ENCODE measurements at regions not wholly inside any gene's neighbourhood (a gene's known extent, or its start where the extent isn't known, plus 50 kb on each side); places are given as distances from the start of the nearest gene placed in this dataset.

DNA sequence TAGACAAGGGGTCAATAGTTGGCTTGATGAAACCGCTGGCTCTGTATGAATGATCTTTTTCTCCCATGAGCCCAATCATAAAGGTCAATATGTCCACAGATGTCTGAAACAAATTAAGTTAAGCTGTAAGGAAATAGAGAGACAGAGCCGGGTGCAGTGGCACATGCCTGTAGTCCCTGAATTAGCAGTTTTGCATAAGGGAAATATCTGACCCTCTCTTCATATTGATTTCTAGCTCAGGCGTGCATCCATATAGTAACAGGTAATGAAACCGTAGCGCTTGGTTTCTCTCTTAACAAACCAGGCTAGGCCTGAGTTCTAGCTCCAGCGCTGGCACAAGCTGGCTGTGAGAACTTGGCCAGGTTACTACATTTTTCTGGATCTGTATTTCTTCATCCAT is 118.1 kb upstream of the ERCC6L2 start:
- intact Hi-C loops (cut with micrococcal nuclease) = no loop called here

DNA sequence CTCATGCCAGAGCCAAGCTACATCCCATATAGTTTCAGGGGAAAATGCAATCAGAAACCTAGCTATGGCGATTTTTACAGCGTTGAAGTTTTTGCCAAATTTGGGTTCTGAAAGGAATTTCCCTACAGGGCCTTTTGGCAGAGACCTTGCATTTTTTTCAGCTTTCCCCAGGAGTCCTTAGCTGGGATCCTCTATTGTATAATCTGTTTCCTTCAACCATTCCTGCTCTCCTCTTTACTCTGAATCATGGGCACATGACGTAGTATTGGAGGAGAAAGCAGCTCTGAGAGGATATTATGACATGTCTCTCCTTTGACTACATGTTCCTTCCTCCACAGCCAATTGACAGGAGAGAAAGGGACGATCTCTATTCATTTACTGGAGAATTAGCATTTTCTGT is 118.5 kb upstream of the ERCC6L2 start:
- intact Hi-C loops (cut with micrococcal nuclease) = no loop called here

DNA sequence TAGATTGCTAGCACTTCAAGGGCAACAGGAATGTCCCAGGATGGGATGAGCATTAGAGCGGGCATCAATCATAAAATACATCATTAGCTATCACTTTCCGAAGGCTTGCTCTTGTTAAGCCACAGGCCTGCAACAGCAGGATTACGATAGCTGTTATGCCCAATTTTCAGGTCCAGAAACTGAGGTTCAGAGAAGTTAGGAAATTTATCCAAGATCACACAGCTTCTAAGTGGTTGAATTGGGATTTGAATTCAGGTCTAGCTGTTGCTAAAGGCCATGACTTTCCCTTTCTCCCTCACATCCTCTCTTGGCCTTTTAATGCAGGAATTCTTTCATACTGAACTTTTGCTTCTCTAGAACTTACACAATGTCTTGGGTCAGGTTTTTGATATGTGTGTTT is 119.4 kb upstream of the ERCC6L2 start:
- intact Hi-C loops (cut with micrococcal nuclease) = no loop called here

DNA sequence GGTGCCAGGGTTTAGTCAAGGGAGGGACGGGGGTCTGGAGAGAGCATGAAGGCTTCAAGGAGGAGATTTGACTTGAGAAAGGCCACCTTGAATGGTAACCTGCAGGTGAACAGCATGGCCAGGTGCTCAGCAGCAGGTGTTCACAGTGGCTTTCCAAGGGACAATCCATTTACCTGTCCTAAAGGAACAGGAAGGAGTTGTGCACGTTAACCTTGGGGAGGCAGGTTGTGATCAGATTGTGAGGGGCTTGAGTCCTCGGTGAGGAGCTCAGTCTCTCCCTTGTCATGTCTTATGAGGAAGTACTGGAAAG is 120.1 kb upstream of the ERCC6L2 start:
- intact Hi-C loops (cut with micrococcal nuclease) = no loop called here

DNA sequence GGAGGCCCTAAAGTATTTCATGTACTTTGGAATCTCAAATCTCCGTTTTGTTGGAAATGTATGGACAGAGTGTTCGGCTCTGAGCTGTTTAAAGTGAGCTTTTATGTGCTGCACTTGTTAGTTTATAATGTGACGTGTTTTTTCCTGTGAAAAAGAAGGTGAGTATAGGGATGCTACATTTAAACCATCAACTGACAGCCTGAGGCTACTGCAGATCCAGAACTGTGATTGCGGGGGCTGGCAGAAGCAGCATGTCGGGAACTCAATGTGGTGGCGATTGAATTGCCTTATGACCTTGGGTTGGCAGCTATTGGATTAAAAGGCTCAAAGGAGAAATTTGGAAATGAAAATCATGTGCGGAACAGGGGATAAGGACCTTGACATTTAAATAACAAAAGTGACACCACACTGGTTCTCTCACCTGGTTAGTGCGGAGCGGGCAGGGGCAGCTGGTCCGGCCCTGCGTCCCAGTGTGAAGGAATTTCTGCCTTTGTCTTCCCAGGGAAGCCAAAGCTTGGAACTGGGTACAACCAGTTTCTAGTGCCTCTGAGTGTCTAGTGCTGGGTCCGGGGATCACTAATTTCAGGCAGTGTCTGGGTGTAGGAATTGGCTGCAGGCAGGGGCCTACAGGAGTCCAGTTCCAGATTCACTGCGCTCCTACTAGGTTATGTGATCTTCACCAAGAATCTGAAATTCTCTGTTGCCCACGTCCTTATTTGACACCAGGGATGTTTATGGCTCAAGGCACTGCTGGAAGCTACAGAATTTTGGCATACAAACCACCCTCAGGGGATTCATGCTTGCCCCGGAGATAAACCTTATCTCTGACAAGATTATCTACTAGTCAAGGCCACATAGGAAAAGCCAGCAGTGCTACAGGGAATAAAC is 120.7 kb upstream of the ERCC6L2 start:
- intact Hi-C loops (cut with micrococcal nuclease) = no loop called here

DNA sequence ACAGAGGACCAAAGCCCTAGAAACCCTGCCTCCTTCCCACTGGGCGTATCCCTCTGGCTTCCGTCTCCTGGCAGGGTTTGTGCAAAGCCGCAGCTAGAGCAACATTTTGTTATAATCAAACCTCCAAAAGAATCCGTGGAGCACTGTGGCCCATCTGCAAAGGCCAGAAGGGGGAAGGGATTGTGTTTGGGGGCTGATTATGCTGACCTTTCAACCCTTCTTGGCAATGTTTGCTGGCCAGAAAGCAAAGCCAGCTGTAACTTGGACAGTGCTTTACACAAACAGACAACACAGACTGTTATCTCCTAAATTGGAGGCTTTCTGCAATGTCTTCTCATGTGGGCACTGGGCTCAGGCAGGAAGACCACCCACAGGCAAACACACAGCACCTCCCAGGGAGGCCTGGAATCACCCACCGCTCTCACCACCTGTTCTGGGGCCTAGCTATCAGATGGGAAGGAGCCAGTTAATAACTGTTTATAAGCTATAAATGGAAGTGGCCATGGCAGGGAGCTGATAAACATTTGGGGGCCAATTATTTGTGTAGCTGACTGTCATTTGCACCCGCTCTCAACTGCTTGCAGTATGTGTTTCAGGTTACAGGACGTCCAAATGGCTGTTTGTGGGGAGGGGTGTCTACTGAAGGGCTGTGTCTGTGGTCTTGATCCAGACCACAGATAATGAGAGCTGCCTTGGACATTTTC is 121.6 kb upstream of the ERCC6L2 start:
- intact Hi-C loops (cut with micrococcal nuclease) = no loop called here

DNA sequence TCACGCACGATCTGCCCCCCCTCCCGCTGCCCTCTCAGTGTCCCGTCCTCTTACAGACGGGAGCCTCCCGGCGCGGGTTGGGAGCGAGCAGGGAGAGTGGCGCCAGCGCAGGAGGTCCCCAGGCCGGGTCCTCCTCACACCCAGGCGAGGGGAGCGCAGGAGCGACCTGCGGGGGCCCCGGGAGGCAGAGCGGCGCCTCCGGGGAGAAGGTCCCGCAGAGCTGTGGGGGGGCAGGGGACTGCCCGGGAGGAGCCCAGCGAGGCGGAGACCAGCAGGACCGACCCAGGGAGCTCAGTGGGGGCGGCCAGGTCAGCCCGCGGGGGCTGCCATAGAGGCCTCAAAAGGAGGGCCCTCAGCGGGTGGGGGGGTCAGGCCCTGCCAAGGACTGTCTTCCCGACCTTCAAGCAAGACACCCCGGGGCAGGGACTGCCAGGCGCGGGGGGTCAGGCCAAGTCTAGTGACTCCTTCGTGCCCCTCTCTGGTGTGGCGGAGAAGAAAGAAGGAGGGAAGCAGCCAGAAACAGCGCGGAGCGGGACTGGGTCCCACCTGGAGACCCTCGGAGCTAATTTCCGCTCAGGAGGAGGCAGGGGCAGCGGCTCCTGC is 123.3 kb upstream of the ERCC6L2 start:
- intact Hi-C loops (cut with micrococcal nuclease) = no loop called here

DNA sequence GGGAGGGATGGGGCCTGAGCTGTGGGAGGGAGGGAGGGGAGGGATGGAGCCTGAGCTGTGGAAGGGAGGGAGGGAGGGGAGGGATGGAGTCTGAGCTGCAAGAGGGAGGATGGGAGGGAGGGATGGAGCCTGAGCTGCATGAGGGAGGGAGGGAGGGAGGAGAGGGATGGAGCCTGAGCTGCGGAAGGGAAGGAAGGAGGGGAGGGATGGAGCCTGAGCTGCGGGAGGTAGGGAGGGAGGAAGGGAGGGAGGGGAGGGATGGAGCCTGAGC is 124.0 kb upstream of the ERCC6L2 start:
- intact Hi-C loops (cut with micrococcal nuclease) = no loop called here

DNA sequence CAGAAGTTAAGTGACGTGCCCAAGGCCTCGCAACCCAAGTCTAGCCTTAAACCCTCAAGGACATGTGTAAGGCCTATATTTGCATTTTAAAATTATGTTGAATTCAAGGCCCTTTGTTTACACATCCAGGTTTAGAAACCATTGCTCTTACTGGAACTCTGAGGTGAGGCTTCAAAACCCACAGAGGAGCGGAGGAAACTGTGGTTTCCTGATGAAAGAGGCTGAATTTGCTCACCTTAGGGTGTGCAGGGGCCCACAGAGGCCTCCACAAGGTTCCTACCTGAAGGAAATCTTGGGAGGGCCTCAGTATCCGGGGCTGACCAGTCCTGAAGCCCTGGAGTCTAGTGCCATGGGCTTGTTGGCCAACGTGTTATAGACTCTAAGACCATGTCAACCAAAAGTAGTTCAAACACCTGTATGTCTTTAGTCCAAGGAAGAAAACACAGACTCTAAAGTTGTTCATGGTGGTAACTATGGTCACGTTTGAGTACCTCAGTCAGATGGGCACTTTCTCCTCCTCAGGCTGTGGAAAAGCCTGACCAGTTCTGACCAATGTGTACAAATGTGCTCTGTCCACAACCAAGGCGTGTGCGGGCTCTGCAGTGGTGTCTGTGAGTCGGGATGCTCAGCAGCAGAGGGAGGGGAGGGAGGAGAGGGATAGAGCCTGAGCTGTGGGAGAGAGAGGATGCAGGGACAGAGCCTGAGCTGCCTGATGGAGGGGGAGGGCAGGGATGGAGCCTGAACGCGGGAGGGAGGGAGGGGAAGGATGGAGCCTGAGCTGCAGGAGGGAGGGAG is 124.6 kb upstream of the ERCC6L2 start:
- intact Hi-C loops (cut with micrococcal nuclease) = loop anchor here (1.0 kb wide), 1 partner anchor 27 kb away; no protein-coding TSS in a partner anchor

DNA sequence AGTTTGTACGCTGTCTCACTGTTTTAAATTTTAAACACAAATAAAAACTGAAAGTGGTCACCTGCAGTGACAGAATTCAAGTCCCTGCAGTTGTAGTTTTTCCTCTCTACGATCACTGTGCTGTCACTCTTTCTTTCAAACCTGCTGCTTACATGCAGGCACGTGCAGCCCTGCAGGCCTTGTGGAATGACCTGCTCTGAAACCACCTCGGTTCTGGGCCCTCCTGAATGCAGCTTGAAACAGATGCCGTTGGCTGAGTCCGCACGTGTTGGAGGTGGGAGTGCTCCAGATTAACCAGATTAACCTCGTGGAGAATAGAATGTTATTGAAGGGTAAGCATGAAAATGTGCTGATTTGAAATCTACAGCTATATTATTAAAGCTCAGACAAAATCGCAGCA is 126.0 kb upstream of the ERCC6L2 start:
- intact Hi-C loops (cut with micrococcal nuclease) = no loop called here

DNA sequence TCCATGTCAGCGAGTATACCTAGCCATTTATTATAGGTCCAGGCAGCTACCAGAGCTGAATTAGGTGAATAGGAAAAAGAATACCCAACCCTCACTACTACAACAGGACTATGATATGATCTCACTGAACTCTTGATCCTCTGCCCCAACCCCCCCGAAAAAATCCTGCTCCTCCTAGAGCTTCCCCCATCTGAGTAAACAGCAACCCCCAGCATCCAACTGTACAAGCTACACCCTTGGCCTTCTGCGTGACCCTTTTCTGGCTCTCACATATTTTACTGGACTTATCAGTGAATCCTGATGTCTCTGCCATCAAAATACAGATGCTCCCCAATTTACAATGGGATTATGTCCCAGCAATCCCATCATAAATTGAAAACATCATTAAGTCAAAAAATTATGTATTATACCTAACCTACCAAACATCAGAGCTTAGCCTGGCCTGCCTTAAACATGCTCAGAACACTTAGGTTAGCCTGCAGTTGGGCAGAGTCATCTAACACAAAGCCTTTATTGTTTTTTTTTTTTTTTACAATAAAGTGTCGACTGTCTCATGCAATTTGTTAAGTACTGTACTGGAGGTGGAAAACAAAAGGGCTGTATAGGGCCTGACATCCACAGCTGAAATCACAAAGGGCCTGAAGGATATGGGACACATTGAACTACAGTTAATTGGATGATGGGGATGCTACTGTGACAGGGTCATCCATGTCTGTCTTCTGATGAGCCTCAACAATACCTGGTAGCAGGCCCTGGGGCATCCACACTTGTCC is 128.9 kb upstream of the ERCC6L2 start:
- intact Hi-C loops (cut with micrococcal nuclease) = no loop called here

DNA sequence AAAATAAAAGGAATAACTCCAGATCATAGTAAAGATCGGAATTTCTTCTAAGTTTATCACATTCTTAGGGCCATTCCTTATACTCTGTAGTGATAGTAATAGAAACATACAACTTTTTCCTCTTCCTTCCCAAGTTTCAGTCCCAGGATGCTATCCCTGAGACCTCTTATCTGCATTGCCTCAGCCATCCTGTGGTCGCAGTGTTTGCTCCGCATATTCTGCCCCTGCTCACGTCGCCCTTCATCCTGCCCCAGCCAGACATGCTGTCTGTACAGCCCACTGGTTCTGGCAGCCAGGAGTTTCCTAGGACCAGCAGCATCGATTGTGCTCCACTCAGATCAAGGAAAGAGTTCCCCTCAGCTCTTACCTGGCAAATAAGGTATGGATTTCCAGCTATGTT is 132.7 kb upstream of the ERCC6L2 start:
- intact Hi-C loops (cut with micrococcal nuclease) = no loop called here

DNA sequence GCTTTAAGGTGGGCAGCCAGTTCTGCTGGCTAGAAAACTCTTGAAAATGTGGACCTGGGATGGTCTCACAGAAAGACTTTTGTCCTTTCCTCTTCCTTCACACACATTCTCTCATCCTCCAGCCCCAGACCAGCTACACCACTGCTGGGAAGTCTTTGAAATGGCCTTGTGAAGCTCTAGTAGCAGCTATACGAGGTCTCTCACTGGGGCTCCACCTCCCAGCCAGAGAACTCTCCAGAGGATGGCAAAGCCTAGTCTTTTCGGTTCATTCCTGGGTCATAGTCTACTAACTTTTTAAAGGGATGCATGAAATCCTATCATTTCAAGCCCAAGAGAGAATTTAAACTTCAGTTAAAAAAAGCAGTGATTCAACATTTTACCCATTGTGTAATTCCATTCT is 133.9 kb upstream of the ERCC6L2 start:
- intact Hi-C loops (cut with micrococcal nuclease) = no loop called here

DNA sequence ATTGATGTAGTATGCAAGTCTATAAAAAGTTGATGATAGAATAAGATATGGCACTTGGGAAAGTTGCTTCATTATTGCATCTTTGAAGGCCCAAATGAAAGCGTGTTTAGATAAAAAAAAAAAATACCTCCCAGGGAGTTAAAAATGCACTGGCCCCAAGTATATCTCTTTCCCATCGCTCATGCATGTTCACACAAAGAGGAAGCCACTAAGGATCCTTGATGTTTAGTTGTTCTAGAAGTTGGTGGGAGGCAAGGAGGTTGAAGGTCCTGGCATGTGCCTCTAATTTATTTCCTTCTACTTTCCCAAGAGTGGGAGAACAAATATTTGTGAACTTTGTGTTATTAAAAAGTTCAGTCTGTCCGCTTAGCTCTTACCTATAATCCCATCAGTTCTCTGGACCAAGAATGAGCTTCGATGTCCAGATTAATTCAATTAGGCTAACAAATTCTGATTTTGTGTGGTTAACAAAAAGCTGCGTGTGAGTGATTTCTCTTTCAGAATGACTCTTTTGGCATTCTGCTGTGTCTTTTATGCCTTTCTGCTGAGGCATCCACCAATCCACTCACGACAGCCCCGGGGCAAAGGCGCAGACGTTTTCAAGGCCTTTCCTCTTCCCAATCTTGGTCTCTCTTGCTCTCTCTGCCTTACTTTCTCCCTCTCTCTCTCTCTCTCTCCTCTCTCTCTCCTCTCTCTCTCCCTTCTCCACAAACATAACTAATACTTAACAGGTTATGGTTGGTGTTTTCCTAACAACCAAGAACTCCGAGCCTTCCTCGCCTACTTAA is 135.1 kb upstream of the ERCC6L2 start:
- intact Hi-C loops (cut with micrococcal nuclease) = no loop called here

DNA sequence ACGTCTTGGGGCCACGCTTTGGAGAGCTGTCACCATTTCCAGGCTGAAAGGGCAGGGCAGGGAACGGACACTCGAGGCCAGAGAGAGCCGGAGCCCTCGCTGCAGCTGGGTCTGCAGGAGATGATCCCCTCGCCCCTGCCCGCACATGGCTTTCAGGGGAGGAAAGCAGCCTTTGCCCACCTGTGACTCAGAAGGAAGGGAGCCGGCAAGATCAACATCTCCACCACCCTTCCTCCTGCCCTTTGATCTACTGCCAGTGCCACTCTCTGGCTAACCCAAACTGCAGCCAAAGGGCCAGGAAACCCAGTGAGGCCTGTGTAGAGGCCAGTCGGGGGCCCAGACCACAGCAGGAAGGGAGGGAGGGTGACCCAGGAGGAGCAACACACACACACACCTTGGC is 137.1 kb upstream of the ERCC6L2 start:
- intact Hi-C loops (cut with micrococcal nuclease) = no loop called here

DNA sequence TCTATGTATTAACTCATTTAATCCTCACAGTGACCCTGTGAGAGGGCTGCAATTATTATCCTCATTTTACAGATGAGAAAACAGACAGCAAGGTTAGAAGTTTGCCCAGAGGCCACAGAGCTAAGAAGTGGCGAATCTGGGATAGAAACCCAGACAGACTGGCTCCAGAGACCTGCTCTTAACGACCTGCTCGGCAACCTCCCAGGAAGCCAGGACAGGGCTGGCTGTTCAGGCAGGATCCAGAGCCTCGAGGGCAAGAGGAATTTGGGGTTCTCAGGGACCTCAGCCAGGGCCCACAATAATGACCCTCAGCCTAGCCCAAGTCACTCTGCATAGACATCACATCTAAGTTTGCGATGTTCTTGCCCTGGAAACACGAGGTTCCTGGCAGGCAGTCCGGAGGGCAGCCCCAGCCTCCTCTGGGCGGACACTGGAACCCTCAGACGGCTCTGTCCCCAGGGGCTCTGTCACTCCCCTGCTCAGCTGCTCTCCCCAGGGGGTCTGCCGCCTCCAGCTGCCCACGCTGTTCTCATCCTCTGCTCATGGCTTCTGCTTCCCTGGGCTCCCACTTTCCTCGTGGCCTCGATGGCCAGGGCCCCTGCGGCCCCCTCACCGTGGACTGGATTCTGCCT is 138.5 kb upstream of the ERCC6L2 start:
- intact Hi-C loops (cut with micrococcal nuclease) = no loop called here

DNA sequence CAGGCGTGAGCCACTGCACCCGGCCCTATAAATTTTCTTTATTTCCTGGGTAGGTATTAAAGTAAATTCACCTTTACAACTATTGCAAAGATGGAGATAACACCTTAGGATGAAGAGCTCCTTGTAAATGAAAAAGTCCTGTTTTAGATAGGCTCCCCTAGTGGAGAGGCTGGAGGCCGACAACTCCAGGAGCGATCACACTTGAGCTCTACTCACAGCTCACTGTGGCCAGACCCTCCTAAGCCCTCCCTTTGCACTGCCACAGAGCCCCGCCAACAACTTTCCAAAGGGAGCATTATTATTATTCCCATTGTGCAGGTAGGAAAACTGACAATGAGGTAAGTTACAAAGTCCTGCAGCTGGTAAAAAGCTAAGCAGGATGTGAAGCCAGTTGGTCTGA is 139.1 kb upstream of the ERCC6L2 start:
- intact Hi-C loops (cut with micrococcal nuclease) = no loop called here

DNA sequence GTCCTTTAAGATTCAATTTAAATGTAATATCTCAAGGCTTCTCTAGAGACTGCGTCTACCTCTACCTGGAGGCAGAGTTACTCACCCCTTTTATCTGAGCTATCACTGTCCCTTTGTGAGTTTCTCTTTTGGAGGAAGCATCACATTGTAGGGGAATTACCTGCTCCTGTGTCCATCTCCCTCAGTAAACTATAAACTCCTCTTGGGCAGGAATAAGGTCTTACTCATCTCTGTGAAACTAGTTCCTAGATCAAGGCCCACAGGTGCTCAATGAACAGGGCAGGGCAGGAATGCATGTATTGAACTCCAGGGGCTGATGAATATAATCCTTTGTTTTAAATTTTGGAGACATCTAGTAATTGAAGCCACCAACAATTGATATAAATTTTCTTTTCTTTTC is 139.8 kb upstream of the ERCC6L2 start:
- intact Hi-C loops (cut with micrococcal nuclease) = no loop called here

DNA sequence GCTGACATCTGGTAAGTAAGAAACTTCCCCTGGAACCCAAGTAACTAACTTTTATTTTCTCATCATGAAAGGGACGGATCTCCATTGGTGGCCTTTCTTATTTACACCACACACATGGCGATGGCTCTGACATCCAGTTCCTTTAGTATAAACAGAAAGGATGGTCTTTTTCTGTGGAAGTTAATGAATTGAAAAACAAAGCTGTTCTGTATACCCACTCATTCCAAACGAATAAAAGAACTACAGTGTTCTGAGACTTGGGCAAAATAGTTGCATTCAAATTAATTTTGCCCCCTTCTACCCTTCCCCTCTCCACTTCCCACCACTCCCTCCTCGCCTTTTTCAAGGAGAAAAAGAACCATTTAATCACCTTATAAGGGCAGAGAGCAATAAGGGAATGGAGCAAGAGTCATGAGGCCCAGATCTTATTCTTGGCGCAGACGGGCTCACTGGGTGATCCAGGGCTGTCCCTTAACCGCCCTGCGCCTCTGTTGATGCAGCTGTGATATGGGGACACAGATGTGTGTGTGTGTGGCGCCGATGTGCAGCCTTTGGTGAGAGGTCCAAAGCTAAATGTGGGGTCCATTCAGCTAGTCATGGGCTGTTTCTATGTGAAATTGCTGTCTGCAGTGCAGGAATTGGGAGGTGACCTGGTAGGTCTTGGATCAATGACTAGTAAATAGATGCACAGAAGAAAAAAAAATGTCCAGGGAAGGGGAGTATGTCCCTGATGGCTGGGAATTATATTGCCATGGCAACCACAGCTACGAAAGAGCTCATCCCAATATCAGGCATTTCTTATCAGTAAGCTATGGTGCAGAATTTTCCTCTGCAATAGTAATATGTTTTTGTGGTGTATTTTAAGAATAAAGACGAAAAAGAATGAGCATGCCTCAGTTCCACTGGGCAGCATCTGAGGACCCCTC is 141.5 kb upstream of the ERCC6L2 start:
- intact Hi-C loops (cut with micrococcal nuclease) = no loop called here

Measured in T-helper 2 cell treated with Interferon-gamma antibody and Interleukin-4, amounts not matched to agents 100 ng/mL and 5 ng/mL, for 36 hours (primary cell).